NCI-H226 (cell line): ENCODE measurements at regions not wholly inside any gene's neighbourhood (a gene's known extent, or its start where the extent isn't known, plus 50 kb on each side); places are given as distances from the start of the nearest gene placed in this dataset.

Experiments
- DNase-seq: peaks from one replicate; pipeline ENCODE4 v3.0.0-alpha.2; 2015

- DNase-seq: no peak
These were observed 135.4 kb upstream of the NKX1-1 start for GRCh38 chr4:1541449-1542225.

- DNase-seq: no peak
These were observed 134.5 kb upstream of the NKX1-1 start for GRCh38 chr4:1540601-1541375.

- DNase-seq: no peak
These were observed 133.8 kb upstream of the NKX1-1 start for GRCh38 chr4:1539859-1540600.

- no peak for DNase-seq
These were observed 132.9 kb upstream of the NKX1-1 start for GRCh38 chr4:1538941-1539772.

GRCh38 chr4:1538096-1538410 lies 131.8 kb upstream of the NKX1-1 start:
- DNase-seq: no peak

GRCh38 chr4:1537410-1538095 lies 131.3 kb upstream of the NKX1-1 start:
- no peak for DNase-seq

GRCh38 chr4:1536579-1537409 lies 130.6 kb upstream of the NKX1-1 start:
- no peak for DNase-seq

GRCh38 chr4:1535926-1536578 lies 129.8 kb upstream of the NKX1-1 start:
- no peak for DNase-seq

GRCh38 chr4:1534876-1535526 lies 128.8 kb upstream of the NKX1-1 start:
- DNase-seq: no peak

- no peak for DNase-seq
These were observed 128.0 kb upstream of the NKX1-1 start for GRCh38 chr4:1534095-1534872.

- no peak for DNase-seq
These were observed 127.3 kb upstream of the NKX1-1 start for GRCh38 chr4:1533501-1534064.

GRCh38 chr4:1532549-1533395 lies 126.5 kb upstream of the NKX1-1 start:
- DNase-seq: no peak

GRCh38 chr4:1531683-1532548 lies 125.7 kb upstream of the NKX1-1 start:
- DNase-seq: no peak

GRCh38 chr4:1530356-1530755 lies 124.1 kb upstream of the NKX1-1 start:
- no peak for DNase-seq

GRCh38 chr4:1524761-1525160 lies 118.5 kb upstream of the NKX1-1 start:
- DNase-seq: no peak

- no peak for DNase-seq
These were observed 117.8 kb upstream of the NKX1-1 start for GRCh38 chr4:1523907-1524636.
